OCI-LY7 (cell line): ENCODE measurements at regions not wholly inside any gene's neighbourhood (a gene's known extent, or its start where the extent isn't known, plus 50 kb on each side); places are given as distances from the start of the nearest gene placed in this dataset.

Source experiments
- BruUV-seq: library from RNA; stranded (reverse); fragments of 400-500 nt; replicated peaks from 2 replicates; lab custom pipeline; 2021; lab: Mats Ljungman, UMichigan
- CTCF ChIA-PET: fragments of 300-600 bp; sonication (Branson Sonifier 250); formaldehyde crosslinking; loops from one replicate; lab custom pipeline; 2022; ENCODE audit warnings: antibody characterized with exemption; ENCODE audit not compliant: unreplicated experiment; lab: Charles Lee
- POLR2A ChIA-PET: fragments of 300-600 bp; sonication (Branson Sonifier 250); formaldehyde crosslinking; loops from one replicate; lab custom pipeline; 2022; ENCODE audit warnings: antibody characterized with exemption; lab: Charles Lee
- DNase-seq: peaks from one replicate; pipeline ENCODE4 v3.0.0-alpha.2; 2015; ENCODE audit warnings: low spot score
- H2AFZ ChIP-seq: fragments of 200-600 bp; sonication (generic), shearing (Covaris generic); 2 replicates; pipeline ENCODE4 v1.6.1; 2014; ENCODE audit warnings: mild to moderate bottlenecking, antibody characterized with exemption, low read length, moderate library complexity
- H3K27ac ChIP-seq: fragments of 200-600 bp; sonication (generic); 2 replicates; pipeline ENCODE4 v1.5.1; 2014; ENCODE audit warnings: mixed run types, low read depth, mild to moderate bottlenecking, moderate library complexity, low read length, inconsistent platforms; ENCODE audit not compliant: poor library complexity, severe bottlenecking
- H3K36me3 ChIP-seq: fragments of 200-600 bp; sonication (generic); 2 replicates; pipeline ENCODE4 v1.6.1; 2014; ENCODE audit warnings: mild to moderate bottlenecking, antibody characterized with exemption, low read length, moderate library complexity, mixed read lengths; ENCODE audit not compliant: insufficient read depth
- H3K4me1 ChIP-seq: fragments of 200-600 bp; sonication (generic); 2 replicates; pipeline ENCODE4 v1.5.1; 2014; ENCODE audit warnings: mild to moderate bottlenecking, low read length; ENCODE audit not compliant: insufficient read depth, poor library complexity, severe bottlenecking
- H3K4me2 ChIP-seq: fragments of 200-600 bp; sonication (generic); 2 replicates; pipeline ENCODE4 v1.6.1; 2014; ENCODE audit warnings: mild to moderate bottlenecking, low read length
- H3K4me3 ChIP-seq: fragments of 200-600 bp; sonication (generic); 2 replicates; pipeline ENCODE4 v1.5.1; 2014; ENCODE audit warnings: mild to moderate bottlenecking, low read depth, low read length; ENCODE audit not compliant: poor library complexity, severe bottlenecking
- H3K79me2 ChIP-seq: fragments of 200-600 bp; sonication (generic); 2 replicates; pipeline ENCODE4 v1.6.1; 2016; ENCODE audit warnings: low read depth, mild to moderate bottlenecking, low read length, moderate library complexity, mixed read lengths; ENCODE audit not compliant: insufficient read depth
- H3K9me2 ChIP-seq: fragments of 200-600 bp; sonication (generic); 2 replicates; pipeline ENCODE4 v1.6.1; 2016; ENCODE audit warnings: mild to moderate bottlenecking, low read length, mixed read lengths; ENCODE audit not compliant: insufficient read depth
- H3K9me3 ChIP-seq: fragments of 200-600 bp; sonication (generic); 2 replicates; pipeline ENCODE4 v1.6.1; 2014; ENCODE audit warnings: mild to moderate bottlenecking, mixed run types, low read length, mixed read lengths
- H4K20me1 ChIP-seq: fragments of 200-600 bp; sonication (generic); 2 replicates; pipeline ENCODE4 v1.6.1; 2014; ENCODE audit warnings: mild to moderate bottlenecking, antibody characterized with exemption, low read length, moderate library complexity, mixed read lengths; ENCODE audit not compliant: insufficient read depth
- CTCF ChIP-seq: fragments of 200-600 bp; sonication (generic); conservative IDR thresholded peaks from 2 replicates; pipeline ENCODE4 v1.5.1; 2014; ENCODE audit warnings: mild to moderate bottlenecking, antibody characterized with exemption, low read length, moderate library complexity, mixed read lengths
- EZH2phosphoT487 ChIP-seq: fragments of 200-600 bp; sonication (generic); IDR thresholded peaks from 2 replicates; pipeline ENCODE4 v1.6.1; 2018; ENCODE audit warnings: low read depth, borderline replicate concordance, mild to moderate bottlenecking, mixed run types, antibody characterized with exemption, low read length, moderate library complexity, mixed read lengths
- intact Hi-C: fragments of 100-400 bp; cut with micrococcal nuclease; formaldehyde crosslinking; loops from one replicate; pipeline ENCODE4 v1.10.0; 2022; ENCODE audit not compliant: unreplicated experiment

GRCh38 chr6:140677781-140678528, 1303.5 kb upstream of the CITED2 start:
- peaks cover 14% of the 10 kb centered on the region for H3K4me1 ChIP-seq
- H3K9me3 ChIP-seq = no peaks in the 10 kb centered on the region
- H3K36me3 ChIP-seq = no peaks in the 10 kb centered on the region
- TF ChIP-seq CTCF = no peak
- peak overlapping the region; percentile 55 for H3K4me2 ChIP-seq
- intact Hi-C loops = no loop called here
- BruUV-seq = no TSS peak
- ChIA-PET POLR2A (interaction anchor here (0.5 to 2.1 kb wide), 6 partner anchors 8 to 1732 kb away, joined by 3 to 7 read pairs (median 3); no protein-coding TSS in a partner anchor), CTCF (no interaction called here)
- H3K4me3 ChIP-seq = no peak overlapping the region
- H2AFZ ChIP-seq = peak overlapping the region; percentile 82; the same call in 1 of the 2 replicates
- DNase-seq = peak; percentile 26
- no peaks in the 10 kb centered on the region for H4K20me1 ChIP-seq
- no peaks in the 10 kb centered on the region for H3K79me2 ChIP-seq
- no peaks in the 10 kb centered on the region for H3K9me2 ChIP-seq
- H3K27ac ChIP-seq = peak overlapping the region; percentile 33

GRCh38 chr6:140671926-140672325, 1297.5 kb upstream of the CITED2 start:
- Histone ChIP-seq H2AFZ (no peak overlapping the region), H3K9me2 (no peaks in the 10 kb centered on the region)
- POLR2A ChIA-PET = interaction anchor here (0.6 to 2.7 kb wide), 4 partner anchors 9 to 49 kb away, joined by 3 to 8 read pairs (median 6); no protein-coding TSS in a partner anchor

More at GRCh38 chr6:140671926-140672325, 1297.5 kb upstream of the CITED2 start:
- H3K27ac ChIP-seq = no peak overlapping the region
- peak; percentile 57 for TF ChIP-seq CTCF
- no peak for TF ChIP-seq EZH2phosphoT487
- DNase-seq = peak; percentile 9
- no peaks in the 10 kb centered on the region for H3K4me1 ChIP-seq
- H3K4me2 ChIP-seq = no peak overlapping the region
- intact Hi-C loops = no loop called here
- H3K9me3 ChIP-seq = no peaks in the 10 kb centered on the region
- no peaks in the 10 kb centered on the region for H3K36me3 ChIP-seq
- BruUV-seq = no TSS peak
- H3K4me3 ChIP-seq = no peak overlapping the region
- CTCF ChIA-PET = no interaction called here
- no peaks in the 10 kb centered on the region for H4K20me1 ChIP-seq
- no peaks in the 10 kb centered on the region for H3K79me2 ChIP-seq
